GM19455 (cell line): ENCODE measurements at regions not wholly inside any gene's neighbourhood (a gene's known extent, or its start where the extent isn't known, plus 50 kb on each side); places are given as distances from the start of the nearest gene placed in this dataset.
"Not testable (repeated sequence)": the region's sequence is repeated elsewhere in the genome, so short reads cannot be mapped to it uniquely, and the experiment has no call there.

Experiments
- ATAC-seq: cut with Tn5 transposase; IDR thresholded peaks from one replicate; pipeline ENCODE4 v1.9.1; 2021; ENCODE audit not compliant: unreplicated experiment

DNA sequence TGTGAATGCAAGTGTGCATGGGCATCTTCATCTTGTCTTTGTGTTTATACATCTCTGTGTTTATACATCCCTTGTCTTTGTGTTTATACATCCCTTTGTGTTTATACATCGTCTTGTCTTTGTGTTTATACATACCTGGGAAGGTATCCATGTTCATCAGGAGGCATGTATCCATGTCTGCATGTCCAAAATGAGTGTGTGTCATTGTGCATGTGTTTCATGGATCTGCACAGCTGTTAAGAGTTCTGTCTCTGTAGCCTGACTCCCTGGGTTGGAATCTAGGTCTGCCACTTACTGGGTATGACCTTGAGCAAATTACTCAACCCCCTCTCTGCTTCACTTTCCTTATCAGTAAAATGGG is 50.1 kb upstream of the SIRPA start:
- no peak for ATAC-seq

DNA sequence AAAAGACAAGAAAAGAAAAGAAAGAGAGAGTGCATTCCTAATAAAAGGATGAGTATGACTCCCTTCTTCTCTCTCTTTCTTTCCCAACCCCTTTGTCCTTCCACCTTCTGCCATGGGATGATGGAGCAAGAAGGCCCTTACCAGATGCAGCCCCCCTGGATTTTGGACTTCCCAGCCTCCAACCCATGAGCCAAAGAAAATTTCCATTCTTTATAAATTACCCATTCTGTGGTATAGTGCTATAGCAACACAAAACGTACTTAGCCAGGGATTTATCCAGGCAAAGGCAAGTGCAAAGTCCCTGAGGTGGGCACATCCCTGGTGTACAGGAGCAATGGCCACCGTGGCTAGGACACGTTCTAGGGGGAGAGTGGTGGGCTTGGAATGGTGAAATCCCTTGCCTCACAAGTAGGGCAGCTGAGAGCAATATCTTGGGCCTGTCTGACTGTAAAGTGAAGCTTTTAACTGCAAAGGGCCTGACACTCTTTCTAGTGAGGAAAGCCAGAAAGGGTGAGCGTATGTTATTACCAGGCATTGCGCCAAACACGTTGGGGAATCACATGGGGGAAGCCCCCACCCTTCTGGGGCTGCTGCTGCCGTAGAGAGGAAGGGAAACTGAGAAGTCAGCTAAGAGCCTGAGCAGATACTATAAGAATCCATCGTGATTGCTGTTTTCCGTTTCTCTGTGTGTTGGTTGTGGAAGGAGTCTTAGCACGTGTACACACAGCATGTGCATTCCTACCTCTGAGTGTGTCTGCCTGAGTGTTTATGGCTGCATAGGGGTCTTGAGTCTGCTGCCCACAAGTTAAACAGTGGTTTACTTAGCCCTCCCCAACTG is 50.7 kb upstream of the SIRPA start:
- peak; percentile 87 for ATAC-seq

DNA sequence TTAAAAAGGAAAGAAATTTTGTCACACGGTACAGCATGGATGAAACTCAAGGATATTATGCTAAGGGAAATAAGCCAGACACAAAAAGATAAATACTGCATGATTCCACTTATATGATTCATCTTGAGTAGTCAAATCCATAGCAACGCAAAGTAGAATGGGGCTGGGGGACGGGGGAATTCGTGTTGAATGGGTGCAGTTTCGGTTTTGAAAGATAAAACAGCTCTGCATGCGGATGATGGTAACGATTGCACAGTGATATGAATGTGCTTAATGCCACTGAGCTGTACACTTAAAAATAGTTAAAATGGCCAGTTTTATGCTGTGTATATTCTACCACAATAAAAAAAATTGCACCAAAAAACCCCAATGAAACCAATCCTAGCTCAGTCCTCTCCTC is 52.9 kb upstream of the SIRPA start:
- no peak for ATAC-seq

DNA sequence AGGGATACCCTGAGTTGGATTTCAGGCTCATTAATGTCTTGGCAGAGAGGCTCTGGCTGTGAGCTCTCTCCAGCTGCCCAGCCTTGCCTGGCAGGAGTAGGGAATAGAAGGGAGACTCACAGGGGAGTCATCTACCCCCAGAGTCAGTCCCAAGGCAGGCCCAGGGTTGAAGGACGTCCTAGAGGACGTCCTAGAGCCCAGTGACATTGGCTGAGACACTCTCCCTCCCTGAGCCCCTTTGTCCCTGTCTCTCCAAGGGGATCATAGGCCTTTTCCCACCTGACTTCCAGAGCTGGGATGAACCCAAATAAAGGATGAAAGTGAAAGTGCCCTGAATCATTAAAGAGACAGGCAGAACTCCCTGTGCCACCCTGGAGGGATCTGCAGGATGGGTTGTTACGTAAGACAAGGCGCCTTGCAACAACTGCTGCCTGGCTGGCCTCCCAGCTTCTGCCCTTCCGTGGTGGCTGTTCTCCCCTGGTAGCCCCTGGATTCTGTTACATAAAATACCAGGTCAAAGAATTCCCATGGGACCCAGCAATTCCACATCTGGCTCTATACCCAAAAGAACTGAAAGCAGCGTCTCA is 53.6 kb upstream of the SIRPA start:
- ATAC-seq = no peak

DNA sequence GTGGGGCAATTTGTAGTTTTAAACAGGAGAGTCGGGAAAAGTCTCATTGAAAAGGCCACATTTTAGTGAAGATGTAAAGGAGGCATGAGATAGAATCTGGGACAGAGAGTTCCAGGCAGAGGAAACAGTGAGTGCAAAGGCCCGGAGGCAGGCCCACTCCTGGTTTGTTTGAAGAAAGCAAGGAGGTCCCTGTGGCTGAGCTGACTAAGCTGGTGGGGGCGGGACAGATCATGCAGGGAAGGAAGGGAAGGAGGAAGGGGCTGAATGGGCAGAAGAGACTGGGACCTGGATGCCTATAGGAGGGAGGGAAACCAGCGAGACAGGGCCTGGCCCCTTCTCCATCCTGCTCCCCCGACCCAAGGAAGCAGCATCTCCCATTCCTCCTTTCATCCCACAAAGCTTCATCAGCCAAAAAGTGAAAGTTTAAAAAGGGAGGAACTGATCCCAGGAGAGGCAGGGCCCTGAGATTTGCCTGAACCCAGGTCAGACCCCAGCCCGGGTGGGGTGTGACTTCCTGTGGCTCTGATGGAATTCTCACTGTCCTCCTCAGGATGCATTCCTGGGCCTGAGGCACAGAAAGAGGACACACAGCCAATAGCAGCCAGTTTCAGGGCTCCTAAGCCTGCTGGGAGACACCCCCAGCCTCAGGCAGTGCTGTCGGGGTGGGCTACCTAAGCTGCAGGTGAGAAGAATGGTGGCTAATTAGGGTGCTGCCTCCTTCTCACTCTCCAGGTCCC is 54.2 kb upstream of the SIRPA start:
- ATAC-seq = no peak

DNA sequence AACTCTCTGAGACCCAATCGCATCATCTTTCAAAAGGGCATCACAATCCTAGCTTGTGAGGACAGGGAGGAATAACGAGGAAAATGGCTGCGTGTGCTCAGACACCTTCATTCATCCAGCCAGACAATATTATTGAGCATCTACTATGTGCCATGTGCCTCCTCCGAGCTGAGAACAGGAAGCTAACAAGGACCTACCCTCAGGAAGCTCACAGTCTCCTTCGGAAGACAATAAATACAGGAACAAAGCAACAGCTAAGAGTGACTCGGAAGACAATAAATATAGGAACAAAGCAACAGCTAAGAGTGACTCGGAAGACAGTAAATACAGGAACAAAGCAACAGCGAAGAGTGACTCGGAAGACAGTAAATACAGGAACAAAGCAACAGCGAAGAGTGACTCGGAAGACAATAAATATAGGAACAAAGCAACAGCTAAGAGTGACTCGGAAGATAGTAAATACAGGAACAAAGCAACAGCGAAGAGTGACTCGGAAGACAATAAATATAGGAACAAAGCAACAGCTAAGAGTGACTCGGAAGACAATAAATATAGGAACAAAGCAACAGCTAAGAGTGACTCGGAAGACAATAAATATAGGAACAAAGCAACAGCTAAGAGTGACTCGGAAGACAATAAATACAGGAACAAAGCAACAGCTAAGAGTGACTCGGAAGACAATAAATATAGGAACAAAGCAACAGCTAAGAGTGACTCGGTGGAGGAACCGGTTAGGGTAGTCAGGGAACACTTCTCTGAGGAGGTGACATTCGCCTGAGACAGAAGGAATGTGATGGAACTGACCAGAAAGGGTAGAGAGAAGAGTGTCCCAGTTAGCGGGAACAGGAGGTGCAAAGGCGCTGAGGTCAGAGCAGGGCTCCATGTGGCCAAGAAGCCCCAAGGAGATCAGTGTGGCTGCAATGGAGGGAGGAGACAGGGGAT is 55.6 kb upstream of the SIRPA start:
- not testable (repeated sequence) for ATAC-seq

DNA sequence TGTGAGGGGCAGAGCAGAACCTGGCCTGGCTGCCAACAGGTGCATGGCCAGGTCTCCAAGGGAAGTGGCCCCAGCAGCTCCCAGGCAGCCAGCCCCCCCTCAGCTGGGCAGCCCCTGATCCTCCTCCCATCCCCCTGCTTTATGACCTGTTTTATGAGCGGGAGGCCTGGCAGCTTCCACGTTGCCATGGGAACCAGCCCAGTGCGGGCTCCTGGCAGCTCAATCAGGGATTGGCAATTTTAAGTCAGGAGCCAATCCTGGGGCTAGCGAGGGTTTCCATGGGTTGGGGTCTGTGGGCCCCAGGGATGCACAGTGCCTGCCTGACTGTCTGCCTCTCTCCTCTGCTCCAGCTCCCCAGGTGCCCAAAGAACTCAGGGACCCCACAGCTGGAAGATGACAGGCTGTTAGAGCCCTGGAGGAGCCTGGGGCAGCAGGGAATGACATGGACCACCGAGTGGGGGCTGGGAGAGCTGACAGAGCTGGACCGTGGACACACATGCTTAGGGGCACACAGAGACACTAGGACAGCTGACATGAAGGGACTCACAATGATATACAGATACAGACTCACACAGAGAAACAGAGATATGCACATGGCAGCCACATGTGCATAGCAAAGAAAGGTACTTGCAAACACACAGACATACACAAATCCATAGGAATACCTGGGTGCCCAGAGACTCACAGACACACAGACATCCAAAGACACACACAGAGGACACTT is 56.5 kb upstream of the SIRPA start:
- no peak for ATAC-seq

DNA sequence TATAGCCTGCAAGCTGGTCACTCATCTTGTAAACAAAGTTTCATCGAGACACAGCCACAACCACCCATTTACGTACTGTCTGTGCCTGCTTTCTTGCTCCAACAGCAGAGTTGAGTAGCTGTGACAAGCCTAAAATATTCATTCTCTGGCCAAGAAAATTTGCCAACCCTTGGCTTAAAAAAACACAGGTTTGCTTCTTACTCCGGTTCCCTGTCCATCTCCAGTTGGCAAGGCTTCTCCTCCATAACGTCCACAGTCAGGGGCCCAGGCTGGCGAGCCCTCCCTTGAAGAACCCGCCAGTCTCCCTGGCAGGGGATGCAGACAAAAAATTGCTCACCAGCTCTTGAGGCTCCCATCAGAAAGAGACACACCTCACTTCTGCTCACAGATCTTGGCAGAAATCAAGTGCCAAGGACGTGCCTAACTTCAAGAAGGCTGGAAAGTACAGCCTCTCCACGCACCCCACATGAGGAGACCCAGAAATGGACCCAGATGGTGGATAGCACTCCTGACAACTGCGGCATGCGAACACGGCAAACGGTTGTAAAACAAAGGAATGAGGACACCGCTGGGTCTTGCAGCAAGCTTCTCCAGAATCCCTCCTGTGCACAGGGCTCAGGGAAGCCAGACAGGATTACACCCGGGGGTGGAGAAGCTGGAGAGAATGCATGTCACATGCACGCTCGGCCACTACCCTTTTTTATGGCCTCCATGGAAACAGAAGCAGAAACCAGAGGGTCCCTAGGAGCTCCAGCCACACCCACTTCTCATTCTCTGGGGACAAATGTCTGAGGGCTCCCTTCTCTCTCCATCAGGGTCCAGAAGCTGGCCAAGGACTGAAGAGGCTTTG is 59.8 kb upstream of the SIRPA start:
- ATAC-seq = no peak

DNA sequence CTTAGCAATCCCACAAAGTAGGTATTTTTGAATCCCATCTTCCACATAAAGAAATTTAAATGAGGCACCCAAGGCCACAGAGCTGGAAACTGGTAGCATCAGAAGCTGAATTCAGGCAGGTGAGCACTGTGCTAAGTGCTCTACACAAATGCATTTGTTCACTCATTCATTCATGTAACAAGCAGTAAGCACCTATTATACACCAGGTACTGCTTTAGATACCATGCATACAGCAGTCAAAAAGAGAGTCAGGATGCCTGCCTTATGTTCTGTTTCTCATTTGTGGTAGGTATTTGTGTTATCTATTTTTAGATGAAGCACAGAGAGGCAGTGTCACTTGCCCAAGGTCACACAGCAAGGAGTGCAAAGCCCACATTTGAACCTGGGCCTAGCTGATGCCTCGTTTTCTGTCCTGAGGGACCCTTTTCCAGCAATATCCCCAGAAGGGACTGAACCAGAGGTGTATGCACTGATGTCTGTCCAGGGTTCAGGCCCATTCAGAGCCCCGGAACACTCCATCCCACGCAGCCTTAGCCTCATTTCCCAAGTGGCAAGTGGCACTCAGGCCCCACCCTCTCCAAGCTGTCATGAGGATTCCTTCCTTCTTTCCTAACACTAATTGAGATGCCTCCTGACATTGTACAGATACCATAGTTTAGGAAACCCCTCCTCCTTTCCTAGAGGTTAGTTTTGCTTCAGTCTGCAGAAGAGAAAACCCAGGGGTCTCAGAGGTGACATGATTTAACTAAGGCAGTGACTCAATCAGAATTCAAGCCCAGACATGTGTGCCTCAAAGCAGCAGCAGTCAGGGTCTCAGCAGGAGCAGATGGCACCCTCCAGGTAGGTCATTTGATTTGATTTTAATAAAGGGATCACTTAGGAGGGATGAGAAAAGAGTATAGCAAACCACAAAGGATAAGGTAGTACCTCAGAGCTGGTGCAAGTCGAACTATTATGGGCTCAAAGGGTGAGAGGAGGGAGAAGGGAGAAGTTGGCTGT is 61.2 kb upstream of the SIRPA start:
- no peak for ATAC-seq

DNA sequence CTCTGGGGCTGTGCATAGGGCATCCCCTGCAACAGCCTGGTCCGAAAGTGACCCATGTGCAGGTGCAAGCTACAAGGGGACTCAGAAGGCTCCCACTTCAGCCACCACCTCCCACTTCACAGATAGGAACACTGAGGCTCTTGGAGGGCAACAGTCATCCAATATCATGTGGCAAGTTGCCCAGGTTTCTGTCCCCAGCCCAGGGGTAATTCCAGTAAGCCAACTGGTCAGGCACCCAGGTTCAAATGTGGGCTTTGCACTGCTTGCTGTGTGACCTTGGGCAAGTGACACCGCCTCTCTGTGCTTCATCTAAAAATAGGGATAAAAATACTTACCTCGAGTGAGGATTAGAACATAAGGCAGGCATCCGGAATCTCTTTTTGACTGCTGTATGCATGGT is 62.0 kb upstream of the SIRPA start:
- ATAC-seq = no peak

DNA sequence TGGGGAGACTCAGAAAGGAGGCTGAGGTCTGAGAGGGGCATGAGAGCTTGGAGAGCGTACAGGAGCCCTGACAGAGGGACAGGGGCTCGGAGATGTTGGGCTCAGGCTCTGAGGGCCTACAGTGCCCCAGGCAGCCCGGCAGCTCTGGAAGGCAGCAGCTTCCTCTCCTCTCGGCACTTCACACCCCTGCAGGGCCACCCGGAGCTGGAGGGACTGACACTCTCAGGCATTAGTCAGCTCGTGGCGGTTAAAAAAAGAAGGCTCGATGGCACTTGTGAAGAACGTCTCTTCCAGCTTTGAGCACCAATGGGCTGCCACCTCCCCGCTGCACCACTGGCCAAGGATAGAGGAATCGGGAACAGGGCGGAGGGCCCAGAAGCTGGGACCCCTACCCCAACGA is 62.6 kb upstream of the SIRPA start:
- no peak for ATAC-seq

DNA sequence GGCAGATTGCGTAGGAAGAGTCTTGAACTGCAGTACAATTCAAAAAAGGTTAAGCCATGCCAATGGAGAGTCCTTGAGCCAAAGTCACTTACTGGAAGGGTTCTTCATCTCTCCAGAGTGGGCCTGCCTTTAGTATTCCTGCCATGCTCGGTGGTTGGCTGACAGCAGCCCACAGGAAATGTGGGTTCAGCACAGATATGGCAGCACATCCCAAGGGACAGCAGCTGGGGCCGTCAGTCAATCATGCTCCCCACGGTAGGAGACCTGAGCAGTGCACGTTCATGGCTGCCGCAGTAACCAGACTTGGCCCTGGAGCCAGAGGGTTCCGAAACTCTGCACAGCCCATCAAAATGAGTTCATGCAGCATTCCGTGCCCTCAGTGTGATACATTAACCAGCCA is 63.6 kb upstream of the SIRPA start:
- no peak for ATAC-seq

DNA sequence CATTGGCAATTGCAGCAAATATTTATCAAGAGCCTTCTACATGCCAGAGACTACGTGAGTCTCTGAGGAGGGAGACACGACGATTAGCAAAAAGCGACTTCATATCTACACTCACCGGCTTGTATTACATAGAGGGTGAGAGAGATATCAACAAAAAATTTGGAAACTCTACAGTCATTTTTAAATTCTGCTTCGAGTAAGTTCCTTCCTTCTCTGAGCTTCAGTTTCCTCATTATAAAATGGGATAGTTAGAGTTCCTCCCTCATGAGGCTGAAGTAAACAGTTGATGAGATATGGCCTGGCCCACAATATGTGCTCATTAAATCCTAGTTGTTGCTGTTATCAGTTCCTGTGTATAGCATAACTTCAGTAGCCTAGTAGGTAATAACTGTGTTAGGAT is 64.1 kb upstream of the SIRPA start:
- ATAC-seq = no peak

DNA sequence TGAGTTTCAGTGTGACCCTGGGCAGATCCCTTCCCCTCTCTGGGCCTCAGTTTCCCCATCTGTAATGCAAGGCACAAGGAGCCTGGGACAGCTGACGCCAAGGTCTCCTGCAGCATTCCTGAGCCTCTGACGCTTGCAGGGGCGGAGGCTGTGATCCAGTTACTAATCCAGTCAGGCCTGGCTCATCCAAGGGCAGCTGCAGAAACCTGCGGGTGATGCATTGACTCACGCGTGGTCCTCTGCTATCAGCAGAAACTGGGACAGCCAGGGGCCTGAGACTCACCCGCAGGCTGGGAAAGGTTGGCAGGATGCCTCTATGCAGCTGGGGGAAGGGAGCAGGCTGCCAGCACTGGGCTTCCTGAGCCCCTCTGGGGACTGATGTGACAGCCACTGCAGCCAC is 65.0 kb upstream of the SIRPA start:
- no peak for ATAC-seq

DNA sequence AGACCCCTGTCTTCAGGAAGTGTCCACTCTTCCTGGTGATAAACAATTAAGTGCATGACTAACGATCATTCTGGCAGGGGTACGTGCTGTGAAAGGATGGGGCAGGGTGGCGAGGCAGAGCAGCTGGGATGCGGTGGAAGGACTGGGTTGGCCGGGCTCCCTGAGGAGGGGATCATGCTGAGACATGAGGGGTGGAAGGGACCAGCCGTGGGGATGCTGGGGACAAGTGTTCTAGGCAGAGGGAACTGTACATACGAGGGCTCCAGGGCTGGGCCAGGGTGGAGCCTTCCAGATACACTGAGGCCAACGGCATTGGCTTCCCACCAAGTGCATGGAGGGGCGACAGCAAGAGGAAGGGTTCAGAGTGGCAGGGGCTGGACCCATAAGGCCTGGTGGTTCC is 65.7 kb upstream of the SIRPA start:
- ATAC-seq = no peak

DNA sequence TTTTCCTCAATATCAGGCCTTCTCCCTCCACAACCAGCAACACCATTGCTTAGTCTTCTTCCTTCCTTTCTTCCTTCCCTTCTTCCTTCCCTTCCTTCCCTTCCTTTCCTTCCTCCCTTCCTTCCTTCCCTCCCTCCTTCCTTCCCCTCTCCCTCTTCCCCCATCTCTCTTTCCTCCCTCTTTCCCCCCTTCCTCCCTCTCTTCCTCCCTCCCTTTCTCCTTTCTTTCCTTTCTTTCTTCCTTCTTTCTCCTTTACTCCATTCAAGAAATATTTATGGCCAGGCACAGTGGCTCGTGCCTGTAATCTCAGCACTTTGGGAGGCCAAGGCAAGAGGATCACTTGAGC is 66.4 kb upstream of the SIRPA start:
- ATAC-seq = no peak

DNA sequence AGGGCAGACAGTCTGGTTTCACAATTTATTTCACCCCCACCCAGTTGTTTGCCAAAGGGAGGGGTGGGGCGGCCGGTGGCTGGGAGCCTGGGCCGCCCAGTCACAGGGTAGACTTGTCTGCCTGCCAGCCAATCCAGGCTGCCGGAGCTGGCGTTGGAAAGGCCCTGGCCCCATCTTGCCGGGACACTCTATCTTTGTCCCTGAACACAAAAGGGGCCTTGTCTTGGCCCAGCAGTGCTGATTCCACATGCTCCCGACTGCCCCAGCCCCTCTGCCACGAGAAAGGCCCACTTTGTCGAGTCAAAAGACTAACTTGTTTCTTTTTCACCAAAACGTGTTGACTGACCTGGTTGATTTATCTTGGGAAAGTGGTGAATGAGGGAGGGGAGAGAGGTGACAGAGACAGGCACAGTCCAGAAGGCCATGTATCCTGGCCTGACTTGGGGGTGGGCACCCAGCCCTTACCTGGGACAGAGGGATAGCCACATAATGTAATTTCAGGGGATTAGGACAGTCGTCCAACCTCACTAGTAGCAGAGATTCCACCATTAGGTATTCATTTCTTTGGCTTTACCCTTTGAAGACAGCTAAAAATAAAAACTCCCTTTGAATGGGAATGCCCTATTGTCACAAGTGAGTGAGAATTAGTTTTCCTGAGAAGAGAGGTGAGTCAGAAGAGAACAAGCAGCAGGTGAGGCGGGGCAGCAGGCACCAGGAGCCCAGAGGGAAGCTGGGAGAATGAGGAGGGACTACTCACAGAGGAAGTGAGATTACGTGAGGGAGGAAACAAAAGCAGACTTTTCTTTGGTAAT is 67.0 kb upstream of the SIRPA start:
- ATAC-seq = no peak

DNA sequence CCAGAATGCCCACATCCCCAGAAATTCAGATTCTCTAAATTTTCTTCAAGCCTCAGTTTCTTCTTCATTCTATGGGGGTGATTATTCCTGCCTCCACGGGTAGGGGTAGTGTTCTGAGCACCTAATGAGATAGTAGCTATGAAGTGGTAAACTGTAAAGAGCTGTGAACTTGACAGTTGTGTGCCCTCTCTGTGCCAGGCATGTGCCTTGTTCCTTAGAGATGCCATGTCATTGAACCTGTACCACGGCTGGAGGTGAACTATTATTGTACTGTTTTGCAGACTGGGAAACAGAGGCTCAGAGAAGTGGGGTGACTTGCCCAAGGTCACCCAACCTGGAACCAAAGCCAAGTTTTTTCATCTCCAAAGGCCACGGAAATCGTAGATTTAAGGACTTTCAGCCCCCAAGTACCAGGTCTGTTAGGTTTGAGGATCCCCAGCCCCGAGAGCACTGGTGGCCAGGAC is 67.7 kb upstream of the SIRPA start:
- no peak for ATAC-seq
